ENCODE measurements at regions not wholly inside any gene's neighbourhood (a gene's known extent, or its start where the extent isn't known, plus 50 kb on each side); places are given as distances from the start of the nearest gene placed in this dataset.

GRCh38 chr7:155916926-155917655, 104.8 kb upstream of the SHH start:
- no peak overlapping the region for H3K4me3 ChIP-seq (ENCODE audit: low read length)
- H3K27ac ChIP-seq (ENCODE audit: low read length), result no peak overlapping the region
- no peaks in the 10 kb centered on the region for H3K36me3 ChIP-seq (ENCODE audit: control insufficient read depth, insufficient read depth, low read length)
- peaks cover 7% of the 10 kb centered on the region for H3K9me3 ChIP-seq (replicated peaks; ENCODE audit: control insufficient read depth, low read depth, low read length)
- no peaks in the 10 kb centered on the region for H3K4me1 ChIP-seq (ENCODE audit: control insufficient read depth, insufficient read depth, low read length)
- WGBS (ENCODE audit: insufficient coverage), result 67% methylated on average over 7 of the region's 12 CpGs
- H3K27me3 ChIP-seq (ENCODE audit: control insufficient read depth, insufficient read depth, low read length), result no peaks in the 10 kb centered on the region
- no peak for DNase-seq

DNA sequence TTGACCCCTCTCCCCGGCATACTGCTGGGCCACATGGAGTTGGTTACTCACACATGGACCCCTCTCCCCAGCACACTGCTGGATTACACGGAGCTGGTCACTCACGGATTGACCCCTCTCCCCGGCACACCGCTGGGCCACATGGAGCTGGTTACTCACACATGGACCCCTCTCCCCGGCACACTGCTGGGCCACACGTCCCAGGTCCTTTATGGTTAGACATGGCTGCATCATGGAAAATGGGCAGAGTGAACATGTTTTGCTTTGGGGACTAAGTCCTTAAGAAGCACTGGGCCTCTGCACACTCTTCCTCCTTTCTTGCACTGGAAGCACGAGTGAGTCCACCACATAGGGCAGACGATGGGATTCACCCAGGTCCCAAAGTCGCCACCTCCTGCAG, 102.1 kb upstream of the SHH start:
- WGBS (ENCODE audit: insufficient coverage), result 73% methylated on average over 10 of the region's 10 CpGs
- H3K9me3 ChIP-seq (replicated peaks; ENCODE audit: control insufficient read depth, low read depth, low read length), result peaks cover 12% of the 10 kb centered on the region
- no peaks in the 10 kb centered on the region for H3K4me1 ChIP-seq (ENCODE audit: control insufficient read depth, insufficient read depth, low read length)
- no peak overlapping the region for H3K27ac ChIP-seq (ENCODE audit: low read length)
- no peaks in the 10 kb centered on the region for H3K27me3 ChIP-seq (ENCODE audit: control insufficient read depth, insufficient read depth, low read length)
- no peak for DNase-seq
- no peaks in the 10 kb centered on the region for H3K36me3 ChIP-seq (ENCODE audit: control insufficient read depth, insufficient read depth, low read length)
- no peak overlapping the region for H3K4me3 ChIP-seq (ENCODE audit: low read length)

GRCh38 chr7:155913719-155914118, 101.5 kb upstream of the SHH start:
- H3K4me1 ChIP-seq (ENCODE audit: control insufficient read depth, insufficient read depth, low read length), result no peaks in the 10 kb centered on the region
- H3K9me3 ChIP-seq (replicated peaks; ENCODE audit: control insufficient read depth, low read depth, low read length), result peaks cover 12% of the 10 kb centered on the region
- no peak overlapping the region for H3K4me3 ChIP-seq (ENCODE audit: low read length)
- no peak for DNase-seq
- H3K36me3 ChIP-seq (ENCODE audit: control insufficient read depth, insufficient read depth, low read length), result no peaks in the 10 kb centered on the region
- no peak overlapping the region for H3K27ac ChIP-seq (ENCODE audit: low read length)
- H3K27me3 ChIP-seq (ENCODE audit: control insufficient read depth, insufficient read depth, low read length), result no peaks in the 10 kb centered on the region
- 75% methylated on average over 11 of the region's 11 CpGs for WGBS (ENCODE audit: insufficient coverage)

GRCh38 chr7:155913291-155913690, 101.0 kb upstream of the SHH start:
- peaks cover 12% of the 10 kb centered on the region for H3K9me3 ChIP-seq (replicated peaks; ENCODE audit: control insufficient read depth, low read depth, low read length)
- peak; percentile 5 for DNase-seq
- whole genome bisulfite sequencing (ENCODE audit: insufficient coverage), result 47% methylated on average over 3 of the region's 7 CpGs
- no peak overlapping the region for H3K4me3 ChIP-seq (ENCODE audit: low read length)
- H3K27ac ChIP-seq (ENCODE audit: low read length), result no peak overlapping the region
- no peaks in the 10 kb centered on the region for H3K27me3 ChIP-seq (ENCODE audit: control insufficient read depth, insufficient read depth, low read length)
- H3K36me3 ChIP-seq (ENCODE audit: control insufficient read depth, insufficient read depth, low read length), result no peaks in the 10 kb centered on the region
- no peaks in the 10 kb centered on the region for H3K4me1 ChIP-seq (ENCODE audit: control insufficient read depth, insufficient read depth, low read length)

- no peaks in the 10 kb centered on the region for H3K4me1 ChIP-seq (ENCODE audit: control insufficient read depth, insufficient read depth, low read length)
- no peaks in the 10 kb centered on the region for H3K27me3 ChIP-seq (ENCODE audit: control insufficient read depth, insufficient read depth, low read length)
- no peak for DNase-seq
- H3K4me3 ChIP-seq (ENCODE audit: low read length), result no peak overlapping the region
- 72% methylated on average over 8 of the region's 8 CpGs for WGBS (ENCODE audit: insufficient coverage)
- H3K27ac ChIP-seq (ENCODE audit: low read length), result no peak overlapping the region
- no peaks in the 10 kb centered on the region for H3K36me3 ChIP-seq (ENCODE audit: control insufficient read depth, insufficient read depth, low read length)
- H3K9me3 ChIP-seq (replicated peaks; ENCODE audit: control insufficient read depth, low read depth, low read length), result peaks cover 12% of the 10 kb centered on the region
Measured at GRCh38 chr7:155911471-155912105, 99.3 kb upstream of the SHH start.

- no peak for DNase-seq
- Histone ChIP-seq H3K4me3 (ENCODE audit: low read length) (no peak overlapping the region), H3K4me1 (ENCODE audit: control insufficient read depth, insufficient read depth, low read length) (no peaks in the 10 kb centered on the region), H3K9me3 (replicated peaks; ENCODE audit: control insufficient read depth, low read depth, low read length) (peaks cover 12% of the 10 kb centered on the region), H3K36me3 (ENCODE audit: control insufficient read depth, insufficient read depth, low read length) (no peaks in the 10 kb centered on the region), H3K27me3 (ENCODE audit: control insufficient read depth, insufficient read depth, low read length) (no peaks in the 10 kb centered on the region), H3K27ac (ENCODE audit: low read length) (no peak overlapping the region)
- WGBS (ENCODE audit: insufficient coverage), result 89% methylated on average over 6 of the region's 9 CpGs
Measured at GRCh38 chr7:155908385-155908784, 96.1 kb upstream of the SHH start.

- Histone ChIP-seq H3K4me1 (ENCODE audit: control insufficient read depth, insufficient read depth, low read length) (no peaks in the 10 kb centered on the region), H3K36me3 (ENCODE audit: control insufficient read depth, insufficient read depth, low read length) (no peaks in the 10 kb centered on the region), H3K9me3 (replicated peaks; ENCODE audit: control insufficient read depth, low read depth, low read length) (peaks cover 9% of the 10 kb centered on the region), H3K27ac (ENCODE audit: low read length) (no peak overlapping the region), H3K4me3 (ENCODE audit: low read length) (no peak overlapping the region), H3K27me3 (ENCODE audit: control insufficient read depth, insufficient read depth, low read length) (no peaks in the 10 kb centered on the region)
- 33% methylated on average over 1 of the region's 8 CpGs for WGBS (ENCODE audit: insufficient coverage)
- no peak for DNase-seq
Measured at GRCh38 chr7:155907450-155908200, 95.4 kb upstream of the SHH start.

- DNase-seq, result no peak
- H3K4me1 ChIP-seq (ENCODE audit: control insufficient read depth, insufficient read depth, low read length), result no peaks in the 10 kb centered on the region
- H3K27ac ChIP-seq (ENCODE audit: low read length), result no peak overlapping the region
- H3K9me3 ChIP-seq (replicated peaks; ENCODE audit: control insufficient read depth, low read depth, low read length), result peaks cover 9% of the 10 kb centered on the region
- H3K4me3 ChIP-seq (ENCODE audit: low read length), result no peak overlapping the region
- H3K36me3 ChIP-seq (ENCODE audit: control insufficient read depth, insufficient read depth, low read length), result no peaks in the 10 kb centered on the region
- H3K27me3 ChIP-seq (ENCODE audit: control insufficient read depth, insufficient read depth, low read length), result peaks cover 3% of the 10 kb centered on the region
- 69% methylated on average over 11 of the region's 11 CpGs for WGBS (ENCODE audit: insufficient coverage)
Measured at GRCh38 chr7:155901176-155901575, 88.9 kb upstream of the SHH start.

- Histone ChIP-seq H3K36me3 (ENCODE audit: control insufficient read depth, insufficient read depth, low read length) (no peaks in the 10 kb centered on the region), H3K27me3 (ENCODE audit: control insufficient read depth, insufficient read depth, low read length) (peaks cover 5% of the 10 kb centered on the region), H3K27ac (ENCODE audit: low read length) (no peak overlapping the region), H3K9me3 (replicated peaks; ENCODE audit: control insufficient read depth, low read depth, low read length) (peaks cover 9% of the 10 kb centered on the region), H3K4me3 (ENCODE audit: low read length) (no peak overlapping the region), H3K4me1 (ENCODE audit: control insufficient read depth, insufficient read depth, low read length) (no peaks in the 10 kb centered on the region)
- 86% methylated on average over 3 of the region's 4 CpGs for WGBS (ENCODE audit: insufficient coverage)
- DNase-seq, result no peak
Measured at GRCh38 chr7:155899596-155899995, 87.3 kb upstream of the SHH start.

DNA sequence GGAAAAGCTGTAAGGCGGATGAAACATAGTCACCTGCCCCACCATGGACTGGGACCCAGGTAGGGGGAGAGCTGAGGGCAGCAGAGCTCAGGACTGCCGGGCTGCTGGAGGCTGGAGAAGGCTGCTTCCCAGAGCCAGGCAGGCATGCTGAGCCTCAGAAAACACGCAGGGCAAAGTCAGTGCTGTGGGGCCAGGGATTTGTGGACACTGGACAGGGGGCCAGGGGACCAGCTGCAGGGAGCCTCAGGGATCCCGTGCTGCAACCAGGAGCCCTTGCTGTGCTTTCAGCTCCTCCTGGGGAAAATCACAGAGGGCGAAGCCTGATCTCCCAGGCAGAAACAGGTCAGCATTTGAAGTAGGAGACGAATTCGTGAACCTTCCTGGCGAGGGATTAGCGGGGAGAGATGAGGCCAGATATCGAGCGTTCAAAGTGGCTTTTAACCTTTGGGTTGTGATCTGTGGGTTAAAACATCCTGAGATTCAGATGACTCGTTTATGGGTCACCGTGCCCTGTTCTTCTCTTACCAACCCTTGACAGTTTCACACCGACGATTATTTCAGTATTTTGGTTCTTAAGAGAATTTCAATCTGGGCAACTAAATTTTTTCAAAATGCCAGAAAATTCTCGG, 85.6 kb upstream of the SHH start:
- Histone ChIP-seq H3K4me1 (ENCODE audit: control insufficient read depth, insufficient read depth, low read length) (no peaks in the 10 kb centered on the region), H3K27ac (ENCODE audit: low read length) (no peak overlapping the region), H3K4me3 (ENCODE audit: low read length) (no peak overlapping the region), H3K36me3 (ENCODE audit: control insufficient read depth, insufficient read depth, low read length) (no peaks in the 10 kb centered on the region), H3K27me3 (ENCODE audit: control insufficient read depth, insufficient read depth, low read length) (peaks cover 5% of the 10 kb centered on the region), H3K9me3 (replicated peaks; ENCODE audit: control insufficient read depth, low read depth, low read length) (peaks cover 9% of the 10 kb centered on the region)
- 71% methylated on average over 10 of the region's 16 CpGs for WGBS (ENCODE audit: insufficient coverage)
- no peak for DNase-seq
